HG02623 (cell line): ENCODE measurements at regions not wholly inside any gene's neighbourhood (a gene's known extent, or its start where the extent isn't known, plus 50 kb on each side); places are given as distances from the start of the nearest gene placed in this dataset.
"Not testable (repeated sequence)": the region's sequence is repeated elsewhere in the genome, so short reads cannot be mapped to it uniquely, and the experiment has no call there.

ENCODE experiments used
- ATAC-seq: cut with Tn5 transposase; IDR thresholded peaks from one replicate; pipeline ENCODE4 v1.9.1; 2021; ENCODE audit warnings: moderate library complexity; ENCODE audit not compliant: unreplicated experiment

- not testable (repeated sequence) for ATAC-seq
Observed at GRCh38 chr7:80019809-80020207, 114.8 kb upstream of the GNAI1 start.

- ATAC-seq, result peak; percentile 91
Observed at GRCh38 chr7:80018941-80019808, 115.5 kb upstream of the GNAI1 start.

- no peak for ATAC-seq
Observed at GRCh38 chr7:80017101-80017698, 117.4 kb upstream of the GNAI1 start.

DNA sequence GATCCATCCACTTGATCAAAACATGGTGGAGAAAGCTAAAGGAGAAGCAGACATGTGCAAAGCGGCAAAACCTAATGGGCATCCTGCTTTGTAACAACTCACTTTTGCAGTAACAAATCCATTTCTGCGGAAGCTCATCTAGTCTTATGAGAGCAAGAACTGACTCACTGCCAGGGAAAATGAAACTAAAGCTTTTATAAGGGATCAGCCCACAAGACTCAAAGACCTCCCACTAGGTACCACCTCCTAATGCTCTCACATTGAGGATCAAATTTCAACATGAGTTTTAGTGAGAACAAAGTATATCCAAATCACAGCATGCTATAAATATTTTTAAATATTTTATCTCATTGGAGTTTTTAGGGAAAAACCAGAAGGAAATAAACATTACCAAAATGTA is 120.1 kb upstream of the GNAI1 start:
- ATAC-seq, result no peak

GRCh38 chr7:80008039-80008438 is 126.6 kb upstream of the GNAI1 start:
- ATAC-seq, result no peak

GRCh38 chr7:80002865-80003264 is 131.8 kb upstream of the GNAI1 start:
- ATAC-seq, result no peak

GRCh38 chr7:79998363-79998762 is 136.3 kb upstream of the GNAI1 start:
- no peak for ATAC-seq

DNA sequence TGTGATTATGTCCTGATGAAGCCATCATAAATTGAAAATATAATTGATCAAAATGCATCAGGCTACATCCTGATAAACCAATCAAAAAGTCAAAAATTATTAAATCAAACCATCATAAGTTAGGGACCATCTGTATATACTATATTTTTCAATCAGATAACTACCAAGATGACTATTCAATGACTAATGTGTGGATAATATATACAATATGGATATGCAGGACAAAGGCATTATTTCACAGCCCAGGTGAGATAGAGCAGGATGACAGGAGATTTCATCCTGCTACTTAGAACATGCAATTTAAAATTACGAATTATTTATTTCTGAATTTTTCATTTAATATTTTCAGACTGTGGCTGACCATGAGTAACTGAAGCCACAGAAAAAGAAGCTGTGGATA is 137.3 kb upstream of the GNAI1 start:
- no peak for ATAC-seq

DNA sequence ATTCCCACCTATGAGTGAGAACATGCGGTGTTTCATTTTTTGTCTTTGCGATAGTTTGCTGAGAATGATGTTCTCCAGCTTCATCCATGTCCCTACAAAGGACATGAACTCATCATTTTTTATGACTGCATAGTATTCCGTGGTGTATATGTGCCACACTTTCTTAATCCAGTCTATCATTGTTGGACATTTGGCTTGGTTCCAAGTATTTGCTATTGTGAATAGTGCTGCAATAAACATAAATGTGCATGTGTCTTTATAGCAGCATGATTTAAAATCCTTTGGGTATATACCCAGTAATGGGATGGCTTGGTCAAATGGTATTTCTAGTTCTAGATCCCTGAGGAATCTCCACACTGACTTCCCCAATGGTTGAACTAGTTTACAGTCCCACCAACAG is 138.9 kb upstream of the GNAI1 start:
- not testable (repeated sequence) for ATAC-seq

- no peak for ATAC-seq
Observed at GRCh38 chr7:79988653-79989052, 146.0 kb upstream of the GNAI1 start.

- ATAC-seq, result no peak
Observed at GRCh38 chr7:79984210-79984609, 150.4 kb upstream of the GNAI1 start.

DNA sequence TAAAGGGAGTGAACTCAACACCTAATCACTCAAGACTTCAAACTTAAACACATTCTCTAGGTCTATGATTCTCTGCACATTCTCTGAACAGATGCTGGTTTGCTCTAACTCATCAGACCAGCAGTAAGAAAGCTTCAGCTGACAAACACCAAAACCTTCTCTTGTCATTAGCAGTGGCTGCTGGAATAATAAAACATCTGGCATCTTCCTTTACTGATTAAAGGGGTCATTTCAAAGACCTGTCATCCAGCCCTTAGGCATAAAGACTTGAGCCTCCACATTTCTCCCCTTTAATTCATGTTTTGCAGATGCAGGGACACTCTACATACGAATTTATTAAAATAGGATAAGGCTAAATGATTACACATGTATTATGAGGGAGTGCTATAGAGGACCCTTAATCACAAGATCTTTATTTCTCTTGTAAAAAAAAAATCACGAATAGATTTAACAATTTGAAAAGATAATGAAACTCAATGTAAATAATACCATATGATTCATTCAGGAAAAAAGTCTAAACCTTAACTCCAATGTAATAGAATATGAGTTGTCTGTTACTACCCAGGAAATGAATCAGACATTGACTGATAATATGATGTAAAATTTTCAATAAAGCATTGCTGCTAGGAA is 152.4 kb upstream of the GNAI1 start:
- no peak for ATAC-seq

GRCh38 chr7:79980376-79980775 is 154.3 kb upstream of the GNAI1 start:
- no peak for ATAC-seq

GRCh38 chr7:79979437-79979836 is 155.2 kb upstream of the GNAI1 start:
- ATAC-seq, result no peak

GRCh38 chr7:79977481-79977880 is 157.2 kb upstream of the GNAI1 start:
- no peak for ATAC-seq

- not testable (repeated sequence) for ATAC-seq
Observed at GRCh38 chr7:79976711-79977020, 158.0 kb upstream of the GNAI1 start.

- not testable (repeated sequence) for ATAC-seq
Observed at GRCh38 chr7:79975986-79976710, 158.5 kb upstream of the GNAI1 start.

DNA sequence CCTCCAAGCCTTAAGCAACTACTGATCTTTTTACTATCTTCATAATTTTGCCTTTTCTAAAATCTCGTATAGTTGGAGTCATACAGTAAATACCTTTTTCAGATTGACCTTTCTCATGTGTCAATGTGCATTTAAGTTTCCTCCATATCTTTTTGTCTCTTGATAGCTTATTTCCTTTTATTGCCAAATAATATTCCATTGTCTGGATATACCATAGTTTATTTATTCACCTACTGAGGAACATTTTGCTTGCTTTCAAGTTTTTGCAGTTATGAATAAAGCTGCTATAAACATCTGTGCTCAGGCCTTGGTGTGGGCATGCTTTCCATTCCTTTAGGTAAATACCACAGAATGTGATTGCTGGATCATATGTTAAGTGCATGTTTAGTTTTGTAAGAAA is 161.2 kb upstream of the GNAI1 start:
- ATAC-seq, result no peak

DNA sequence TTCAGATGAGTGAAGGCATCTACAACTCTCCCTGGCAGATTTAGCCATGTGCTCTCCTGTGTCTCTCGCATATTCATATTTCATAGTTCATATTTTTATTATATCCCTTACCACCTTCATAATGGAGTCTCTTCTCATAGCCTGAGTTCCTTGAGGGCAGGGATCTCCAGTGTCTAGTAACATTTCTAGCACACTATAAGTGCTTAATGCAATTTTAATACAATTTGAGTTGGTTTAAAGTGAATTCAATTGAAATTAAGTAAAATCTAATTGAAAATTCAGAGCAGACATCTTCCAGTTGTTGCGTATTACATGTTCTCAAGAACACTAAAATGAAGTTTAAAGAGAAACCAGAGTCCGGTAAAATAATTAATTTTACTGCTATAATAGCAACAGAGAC is 163.6 kb upstream of the GNAI1 start:
- no peak for ATAC-seq

DNA sequence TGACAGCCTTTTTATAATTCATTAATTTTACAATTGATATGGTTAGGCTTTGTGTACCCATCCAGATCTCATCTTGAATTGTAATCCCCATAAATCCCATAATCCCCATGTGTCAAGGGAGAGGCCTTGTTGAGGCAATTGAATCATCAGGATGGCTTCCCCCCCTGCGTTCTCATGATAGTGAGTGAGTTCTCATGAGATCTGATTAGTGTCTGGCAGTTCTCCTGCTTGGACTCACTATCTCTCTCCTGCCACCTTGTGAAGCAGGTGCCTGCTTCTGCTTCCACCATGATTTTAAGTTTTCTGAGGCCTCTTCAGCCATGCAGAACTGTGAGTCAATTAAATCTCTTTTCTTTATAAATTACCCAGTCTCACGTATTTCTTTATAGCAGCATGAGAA is 165.7 kb upstream of the GNAI1 start:
- no peak for ATAC-seq

- no peak for ATAC-seq
Observed at GRCh38 chr7:79968077-79968648, 166.5 kb upstream of the GNAI1 start.
